GM19397 (cell line): ENCODE measurements at regions not wholly inside any gene's neighbourhood (a gene's known extent, or its start where the extent isn't known, plus 50 kb on each side); places are given as distances from the start of the nearest gene placed in this dataset.
"Not testable (repeated sequence)": the region's sequence is repeated elsewhere in the genome, so short reads cannot be mapped to it uniquely, and the experiment has no call there.

Experiments
- ATAC-seq: cut with Tn5 transposase; IDR thresholded peaks from one replicate; pipeline ENCODE4 v1.9.1; 2021; ENCODE audit warnings: mild to moderate bottlenecking, moderate library complexity; ENCODE audit not compliant: unreplicated experiment

DNA sequence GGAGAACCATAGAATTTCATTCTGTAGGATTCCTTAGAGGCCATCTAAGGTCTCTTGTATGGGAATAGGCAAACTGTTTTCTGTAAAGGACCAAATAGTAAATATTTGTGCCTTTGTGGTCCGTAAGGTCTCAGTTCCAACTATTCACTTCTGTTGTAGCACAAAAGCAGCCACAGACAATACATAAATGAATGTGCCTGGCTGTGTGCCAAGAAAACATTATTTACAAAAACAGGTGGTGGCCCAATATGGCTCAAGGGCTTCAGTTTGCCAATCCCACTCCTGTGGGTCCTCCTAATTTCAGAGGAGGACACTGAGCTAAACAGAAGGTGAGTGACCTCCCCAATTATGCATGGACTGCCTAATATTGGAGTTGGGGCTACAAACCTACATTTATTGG, 67.6 kb upstream of the EDEM3 start:
- no peak for ATAC-seq

DNA sequence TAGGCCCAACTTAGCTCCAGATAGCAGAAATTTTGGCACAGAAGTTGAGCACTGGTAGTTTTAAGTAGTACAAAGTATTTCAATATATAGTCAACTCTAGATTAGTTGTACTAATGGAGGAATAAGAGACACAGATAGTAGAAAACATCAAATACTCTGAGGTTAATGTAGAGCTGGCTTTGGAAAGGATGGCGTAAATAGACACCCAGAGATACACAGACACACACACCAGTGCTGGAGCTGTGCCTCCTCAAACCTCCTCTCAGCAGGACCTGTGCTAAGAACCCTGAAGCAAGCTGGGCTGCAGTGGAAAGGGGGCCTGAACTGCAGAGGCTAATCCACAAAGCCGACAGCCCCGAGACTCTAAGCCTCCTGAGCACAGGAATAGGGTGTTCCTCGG, 67.0 kb upstream of the EDEM3 start:
- no peak for ATAC-seq

DNA sequence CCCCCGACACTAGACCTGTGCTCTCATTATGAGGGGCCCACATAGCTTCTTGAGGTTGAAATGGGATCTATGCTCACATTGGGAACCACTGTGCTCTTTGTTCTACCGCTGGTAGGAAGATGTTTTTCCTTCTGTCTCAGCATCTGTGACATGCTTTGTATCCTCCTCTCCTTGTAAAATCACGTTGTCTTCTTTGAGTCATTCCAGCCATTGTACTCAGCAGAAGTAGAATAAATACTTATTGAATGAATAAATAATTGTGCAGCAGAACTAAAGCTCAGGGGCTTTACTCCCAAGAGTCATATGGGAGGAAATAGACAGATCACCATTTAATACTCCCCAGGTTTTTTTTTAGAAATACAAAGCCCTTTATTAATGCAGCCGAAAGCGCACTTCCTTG, 66.3 kb upstream of the EDEM3 start:
- ATAC-seq, result no peak

DNA sequence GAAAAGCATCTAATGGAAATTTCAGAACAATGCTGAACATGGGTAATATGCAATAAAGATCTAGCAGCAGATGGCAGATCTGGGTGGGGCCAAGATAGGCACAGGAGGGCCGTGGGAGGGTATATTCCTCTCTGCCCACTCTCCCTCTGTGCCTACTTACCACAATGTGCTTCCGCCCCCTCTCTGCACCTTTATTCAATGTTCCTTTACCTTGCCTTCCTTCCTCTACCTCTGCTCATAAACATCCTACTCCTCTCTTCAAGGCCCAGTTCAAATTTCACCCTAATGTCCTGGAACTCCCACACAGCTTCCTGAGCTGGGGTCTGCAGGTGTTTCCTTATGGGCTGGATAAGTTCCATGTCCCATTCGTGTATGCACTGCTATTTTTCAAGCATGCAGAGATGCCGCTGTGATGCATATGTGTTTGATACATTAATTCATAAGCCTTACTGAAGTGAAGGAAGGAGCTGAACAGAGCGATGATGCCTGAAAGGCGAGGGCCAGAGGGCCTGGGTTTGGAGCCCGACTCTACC, 65.6 kb upstream of the EDEM3 start:
- ATAC-seq, result no peak

DNA sequence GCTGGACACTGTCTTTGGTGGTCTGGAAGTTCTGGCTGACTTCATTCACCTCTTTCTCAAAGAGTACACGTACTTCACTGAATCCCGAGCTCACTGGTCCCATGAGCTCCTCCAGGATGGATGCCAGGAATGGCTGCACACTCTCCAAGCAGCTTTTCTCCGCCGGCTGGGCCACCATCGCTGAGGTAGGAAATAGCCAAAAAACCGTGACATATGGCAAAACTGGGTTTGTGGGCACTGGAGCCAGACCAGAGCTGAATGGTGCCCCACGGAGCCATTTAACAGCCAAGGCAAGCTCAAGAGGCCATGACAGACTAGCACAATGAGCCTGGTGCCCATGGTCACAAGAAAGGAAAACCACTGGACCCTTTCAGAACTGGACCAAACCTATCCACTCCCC, 64.0 kb upstream of the EDEM3 start:
- no peak for ATAC-seq

DNA sequence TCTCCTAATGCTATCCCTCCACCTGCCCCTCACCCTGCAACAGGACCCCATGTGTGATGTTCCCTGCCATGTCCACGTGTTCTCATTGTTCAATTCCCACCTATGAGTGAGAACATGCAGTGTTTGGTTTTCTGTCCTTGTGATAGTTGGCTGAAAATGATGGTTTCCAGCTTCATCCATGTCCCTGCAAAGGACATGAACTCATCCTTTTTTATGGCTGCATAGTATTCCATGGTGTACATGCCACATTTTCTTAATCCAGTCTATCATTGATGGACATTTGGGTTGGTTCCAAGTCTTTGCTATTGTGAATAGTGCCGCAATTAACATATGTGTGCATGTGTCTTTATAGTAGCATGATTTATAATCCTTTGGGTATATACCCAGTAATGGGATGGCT, 62.3 kb upstream of the EDEM3 start:
- not testable (repeated sequence) for ATAC-seq

DNA sequence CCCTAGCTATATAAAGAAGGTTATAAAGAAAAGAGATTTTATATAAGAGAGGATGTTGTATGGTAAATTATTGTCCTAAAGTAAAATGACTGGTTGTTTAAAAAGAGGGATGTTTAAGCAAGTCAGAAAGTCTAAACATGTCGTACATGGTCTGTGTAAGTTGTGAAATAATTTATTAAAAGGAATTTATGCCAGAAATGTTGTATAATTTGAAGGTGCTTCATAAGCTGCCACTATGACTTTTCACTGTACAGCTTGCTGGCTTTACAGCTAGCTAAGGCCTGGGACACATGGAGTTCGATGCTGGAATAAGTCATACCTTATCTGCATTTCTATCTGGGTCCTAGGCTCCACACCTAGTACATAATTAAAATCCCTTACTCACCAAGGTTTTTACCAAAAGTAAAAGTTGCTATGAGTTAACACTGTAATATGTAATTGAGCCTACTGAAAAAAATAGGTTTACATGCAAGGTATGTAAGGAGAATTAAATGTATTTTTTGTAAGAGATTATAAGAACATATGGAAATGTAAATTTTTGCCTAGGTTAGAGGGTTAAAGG, 59.0 kb upstream of the EDEM3 start:
- ATAC-seq, result no peak

DNA sequence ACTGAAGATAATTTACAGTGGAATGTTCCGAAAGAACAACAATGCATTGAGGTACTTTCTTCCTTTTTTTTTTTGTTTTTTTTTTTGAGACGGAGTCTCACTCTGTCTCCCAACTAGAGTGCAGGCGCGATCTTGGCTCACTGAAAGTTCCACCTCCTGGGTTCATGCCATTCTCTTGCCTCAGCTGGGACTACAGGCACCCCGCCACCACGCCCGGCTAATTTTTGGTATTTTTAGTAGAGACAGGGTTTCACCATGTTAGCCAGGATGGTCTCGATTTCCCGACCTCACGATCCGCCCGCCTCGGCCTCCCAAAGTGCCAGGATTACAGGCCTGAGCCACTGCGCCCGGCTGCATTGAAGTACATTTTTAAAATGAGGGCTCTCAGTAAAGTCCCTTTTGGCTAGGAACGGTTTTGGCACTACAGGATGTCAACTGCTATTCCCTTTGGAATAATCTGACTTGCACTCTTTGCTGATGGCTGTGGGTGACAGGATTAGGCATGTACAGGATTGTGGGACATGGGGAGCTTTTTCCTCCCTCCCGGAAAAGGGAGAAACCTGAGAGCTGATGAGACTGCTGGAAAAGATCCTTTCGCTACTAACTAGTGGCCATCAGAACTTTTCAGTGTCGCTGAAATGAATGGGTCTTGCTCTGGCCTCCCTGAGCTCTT, 56.9 kb upstream of the EDEM3 start:
- ATAC-seq, result no peak

DNA sequence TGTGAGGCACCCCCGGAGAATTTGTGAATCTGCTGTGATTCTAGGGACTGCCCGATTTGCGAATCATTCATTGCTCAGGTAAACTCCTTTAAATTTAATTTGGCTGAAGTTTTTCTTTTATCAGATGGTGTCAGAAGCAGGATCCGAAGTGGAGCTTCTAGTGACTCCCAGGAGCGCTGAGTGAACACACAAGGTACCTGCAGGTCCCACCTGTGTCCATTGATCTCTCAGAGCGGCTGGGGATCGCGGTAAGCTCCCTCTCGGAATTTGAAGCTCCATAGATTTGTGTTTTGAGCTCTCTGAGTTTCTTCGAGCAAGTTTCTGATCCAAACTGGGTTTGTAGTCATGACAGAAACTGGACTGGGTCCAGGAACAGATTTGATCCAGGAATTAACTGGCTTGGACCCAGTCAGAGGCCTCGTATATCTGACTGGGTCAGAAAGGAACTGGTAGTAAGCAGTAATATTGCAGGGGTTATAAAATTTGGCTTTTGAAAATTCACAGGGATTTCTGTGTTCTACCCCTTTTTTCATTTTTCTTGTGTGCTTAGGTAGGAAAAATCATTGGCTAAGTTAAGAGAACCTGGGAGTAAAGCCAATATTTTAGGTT, 56.2 kb upstream of the EDEM3 start:
- ATAC-seq, result no peak

DNA sequence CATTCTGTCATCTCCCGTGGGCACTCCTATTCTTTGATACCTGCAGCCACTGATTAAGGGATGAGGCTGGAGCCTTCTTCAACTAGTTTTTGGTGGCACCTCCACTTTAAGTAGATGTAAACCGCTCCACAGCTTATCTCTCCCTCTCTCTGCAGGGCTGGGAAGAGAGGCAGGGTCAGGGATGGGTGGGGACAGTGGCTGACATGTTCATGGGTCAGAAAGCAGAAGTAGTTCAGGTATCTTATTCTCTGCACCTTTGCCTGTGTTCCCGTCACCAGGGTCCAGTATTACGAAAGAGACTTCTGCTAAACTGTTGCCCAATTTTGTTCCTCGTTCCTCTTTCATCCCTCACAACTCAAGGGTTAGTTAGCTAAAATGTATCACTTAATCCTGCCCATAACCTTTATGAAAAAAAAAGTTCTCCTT, 51.7 kb upstream of the EDEM3 start:
- no peak for ATAC-seq

DNA sequence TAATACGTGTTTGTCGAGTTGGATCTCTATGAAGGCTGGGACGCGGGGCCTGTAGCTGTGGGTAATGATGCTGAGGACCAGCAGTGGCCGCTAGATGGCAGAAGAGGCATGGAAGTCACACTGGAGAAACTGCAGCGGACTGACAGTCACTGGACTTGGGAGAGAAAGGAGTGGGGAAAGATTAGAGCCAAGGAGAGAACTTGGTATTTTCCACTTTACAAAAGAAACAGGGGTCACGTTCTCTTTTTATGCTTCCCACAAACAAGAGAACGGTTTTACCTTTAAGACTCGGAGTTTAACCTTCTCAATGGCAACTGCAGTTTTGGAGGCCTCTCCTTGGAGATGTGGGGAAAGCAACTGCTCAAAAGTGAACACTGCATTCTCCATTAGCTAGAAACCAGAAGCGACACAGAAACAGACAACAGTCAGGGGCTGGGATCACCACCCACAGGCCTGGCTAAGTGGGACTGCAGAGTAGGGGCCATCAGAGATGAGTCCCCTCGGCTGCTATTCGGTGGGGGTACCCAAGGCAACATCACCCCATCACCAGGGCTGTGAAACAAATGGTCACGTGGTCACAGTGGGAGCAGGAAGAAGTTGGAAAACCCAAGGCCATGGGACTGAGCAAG, 51.1 kb upstream of the EDEM3 start:
- peak; percentile 82 for ATAC-seq
